PC-9 (cell line): ENCODE measurements at regions not wholly inside any gene's neighbourhood (a gene's known extent, or its start where the extent isn't known, plus 50 kb on each side); places are given as distances from the start of the nearest gene placed in this dataset.

Experiments
- EZH2 ChIP-seq: fragments of 200-600 bp; sonication (generic); IDR thresholded peaks from 2 replicates; pipeline ENCODE4 v1.8.0; 2017; ENCODE audit warnings: antibody characterized with exemption, low read depth
- TF ChIP-seq, protein P1 (sequence below): fragments of 200-600 bp; sonication (generic); conservative IDR thresholded peaks from 2 replicates; pipeline ENCODE4 v1.6.1; 2017; ENCODE audit warnings: mixed run types, antibody characterized with exemption, mild to moderate bottlenecking, moderate library complexity

DNA sequence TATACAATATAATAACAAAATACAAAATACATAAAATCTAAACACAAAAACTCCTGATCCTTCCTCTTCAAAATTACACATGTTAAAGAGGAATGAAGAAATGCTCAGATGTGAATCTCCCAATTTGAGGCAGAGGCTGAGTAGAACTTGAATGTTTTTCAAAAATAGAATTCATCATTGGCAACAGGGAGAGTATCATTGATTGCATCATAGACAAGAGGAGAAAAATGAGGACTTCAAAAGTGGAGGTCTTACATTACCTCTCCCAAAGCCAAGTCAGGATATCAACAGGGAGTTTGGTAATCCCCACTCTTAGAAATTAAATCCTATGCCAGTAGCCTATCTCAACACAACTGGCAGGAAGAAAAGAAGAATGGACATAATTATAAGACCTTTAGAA, 2023.9 kb upstream of the CELF4 start:
- TF ChIP-seq, protein P1, sequence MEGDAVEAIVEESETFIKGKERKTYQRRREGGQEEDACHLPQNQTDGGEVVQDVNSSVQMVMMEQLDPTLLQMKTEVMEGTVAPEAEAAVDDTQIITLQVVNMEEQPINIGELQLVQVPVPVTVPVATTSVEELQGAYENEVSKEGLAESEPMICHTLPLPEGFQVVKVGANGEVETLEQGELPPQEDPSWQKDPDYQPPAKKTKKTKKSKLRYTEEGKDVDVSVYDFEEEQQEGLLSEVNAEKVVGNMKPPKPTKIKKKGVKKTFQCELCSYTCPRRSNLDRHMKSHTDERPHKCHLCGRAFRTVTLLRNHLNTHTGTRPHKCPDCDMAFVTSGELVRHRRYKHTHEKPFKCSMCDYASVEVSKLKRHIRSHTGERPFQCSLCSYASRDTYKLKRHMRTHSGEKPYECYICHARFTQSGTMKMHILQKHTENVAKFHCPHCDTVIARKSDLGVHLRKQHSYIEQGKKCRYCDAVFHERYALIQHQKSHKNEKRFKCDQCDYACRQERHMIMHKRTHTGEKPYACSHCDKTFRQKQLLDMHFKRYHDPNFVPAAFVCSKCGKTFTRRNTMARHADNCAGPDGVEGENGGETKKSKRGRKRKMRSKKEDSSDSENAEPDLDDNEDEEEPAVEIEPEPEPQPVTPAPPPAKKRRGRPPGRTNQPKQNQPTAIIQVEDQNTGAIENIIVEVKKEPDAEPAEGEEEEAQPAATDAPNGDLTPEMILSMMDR: no peak
- TF ChIP-seq EZH2: no peak
